ENCODE measurements at regions not wholly inside any gene's neighbourhood (a gene's known extent, or its start where the extent isn't known, plus 50 kb on each side); places are given as distances from the start of the nearest gene placed in this dataset.

DNA sequence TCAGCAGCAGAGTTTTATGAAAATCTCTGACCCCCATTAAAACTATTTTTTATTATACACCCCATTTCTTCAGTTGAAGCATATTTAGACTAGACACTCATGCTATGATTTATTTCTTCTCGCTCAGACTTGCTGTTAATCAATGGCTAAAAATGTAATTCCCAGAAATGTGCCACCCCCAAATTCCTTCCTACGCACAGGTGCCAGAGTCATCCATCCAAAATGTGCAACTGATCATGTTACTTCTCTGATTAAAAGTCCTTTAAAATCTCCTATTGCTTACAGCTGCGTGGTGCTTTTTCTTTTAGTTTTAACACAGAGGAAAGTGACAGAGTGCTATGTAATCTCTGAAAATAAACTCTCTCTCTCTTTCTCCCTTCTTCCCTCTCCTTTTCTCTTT, 954.4 kb downstream of the NCAM2 start:
- no peaks in the 10 kb centered on the region for H3K9me2 ChIP-seq (replicated peaks; ENCODE audit: insufficient read depth, low read length)
- no peak overlapping the region for H3K4me2 ChIP-seq (ENCODE audit: low read depth, low read length, poor library complexity, severe bottlenecking)
- no peaks in the 10 kb centered on the region for H3K79me2 ChIP-seq (ENCODE audit: low read length)
- no peak overlapping the region for H3K4me3 ChIP-seq (ENCODE audit: low read length)
- H3K36me3 ChIP-seq (ENCODE audit: insufficient read depth, low read length): no peaks in the 10 kb centered on the region
- H3K27me3 ChIP-seq (ENCODE audit: low read length): no peaks in the 10 kb centered on the region
- H2AFZ ChIP-seq (ENCODE audit: low read length): no peak overlapping the region
- DNase-seq: no peak
- no peak overlapping the region for H3K9ac ChIP-seq (ENCODE audit: low read length)
- H3K4me1 ChIP-seq (ENCODE audit: low read length): no peaks in the 10 kb centered on the region
- peaks cover 30% of the 10 kb centered on the region for H3K9me3 ChIP-seq (ENCODE audit: low read length)
- no peaks in the 10 kb centered on the region for H4K20me1 ChIP-seq (ENCODE audit: insufficient read depth, low read depth, low read length)
- H3K27ac ChIP-seq (ENCODE audit: low read length): no peak overlapping the region

DNA sequence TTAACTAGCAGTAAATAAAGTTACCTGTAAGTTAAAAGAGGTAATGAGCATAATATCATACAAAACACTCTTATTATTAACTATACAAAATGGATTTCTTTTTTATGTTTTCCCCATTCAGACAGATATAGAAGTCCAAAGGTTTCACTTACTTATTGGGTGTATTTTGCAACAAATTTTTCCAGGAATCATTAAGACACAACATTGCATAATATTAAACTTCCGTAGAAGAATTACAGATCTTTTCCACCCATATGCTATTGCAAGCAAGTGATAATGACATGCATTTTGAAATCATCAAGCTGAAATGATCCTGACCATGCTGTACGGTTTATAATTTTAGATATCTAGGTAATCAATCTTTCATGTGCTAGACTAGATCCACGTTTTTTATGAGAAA, 957.0 kb downstream of the NCAM2 start:
- H3K79me2 ChIP-seq (ENCODE audit: low read length): no peaks in the 10 kb centered on the region
- H3K36me3 ChIP-seq (ENCODE audit: insufficient read depth, low read length): no peaks in the 10 kb centered on the region
- H2AFZ ChIP-seq (ENCODE audit: low read length): no peak overlapping the region
- no peaks in the 10 kb centered on the region for H3K4me1 ChIP-seq (ENCODE audit: low read length)
- DNase-seq: no peak
- H3K9me2 ChIP-seq (replicated peaks; ENCODE audit: insufficient read depth, low read length): no peaks in the 10 kb centered on the region
- no peak overlapping the region for H3K27ac ChIP-seq (ENCODE audit: low read length)
- H3K27me3 ChIP-seq (ENCODE audit: low read length): no peaks in the 10 kb centered on the region
- no peak overlapping the region for H3K4me2 ChIP-seq (ENCODE audit: low read depth, low read length, poor library complexity, severe bottlenecking)
- H3K9me3 ChIP-seq (ENCODE audit: low read length): peaks cover 19% of the 10 kb centered on the region
- no peaks in the 10 kb centered on the region for H4K20me1 ChIP-seq (ENCODE audit: insufficient read depth, low read depth, low read length)
- H3K4me3 ChIP-seq (ENCODE audit: low read length): no peak overlapping the region
- no peak overlapping the region for H3K9ac ChIP-seq (ENCODE audit: low read length)

- Histone ChIP-seq H3K4me1 (ENCODE audit: low read length) (no peaks in the 10 kb centered on the region), H3K9me2 (replicated peaks; ENCODE audit: insufficient read depth, low read length) (no peaks in the 10 kb centered on the region), H3K79me2 (ENCODE audit: low read length) (no peaks in the 10 kb centered on the region), H3K27me3 (ENCODE audit: low read length) (no peaks in the 10 kb centered on the region), H3K27ac (ENCODE audit: low read length) (no peak overlapping the region), H3K4me2 (ENCODE audit: low read depth, low read length, poor library complexity, severe bottlenecking) (no peak overlapping the region), H2AFZ (ENCODE audit: low read length) (no peak overlapping the region), H3K36me3 (ENCODE audit: insufficient read depth, low read length) (no peaks in the 10 kb centered on the region), H3K9ac (ENCODE audit: low read length) (no peak overlapping the region), H4K20me1 (ENCODE audit: insufficient read depth, low read depth, low read length) (no peaks in the 10 kb centered on the region), H3K4me3 (ENCODE audit: low read length) (no peak overlapping the region), H3K9me3 (ENCODE audit: low read length) (peaks cover 23% of the 10 kb centered on the region)
- no peak for DNase-seq
Observed at GRCh38 chr21:21957490-21957889, 959.3 kb downstream of the NCAM2 start.

GRCh38 chr21:21963911-21964310, 965.7 kb downstream of the NCAM2 start:
- H3K4me3 ChIP-seq (ENCODE audit: low read length): no peak overlapping the region
- H2AFZ ChIP-seq (ENCODE audit: low read length): no peak overlapping the region
- no peaks in the 10 kb centered on the region for H3K27me3 ChIP-seq (ENCODE audit: low read length)
- H3K4me2 ChIP-seq (ENCODE audit: low read depth, low read length, poor library complexity, severe bottlenecking): no peak overlapping the region
- peaks cover 43% of the 10 kb centered on the region for H3K9me3 ChIP-seq (ENCODE audit: low read length)
- no peak for DNase-seq
- no peaks in the 10 kb centered on the region for H3K9me2 ChIP-seq (replicated peaks; ENCODE audit: insufficient read depth, low read length)
- H3K9ac ChIP-seq (ENCODE audit: low read length): no peak overlapping the region
- H4K20me1 ChIP-seq (ENCODE audit: insufficient read depth, low read depth, low read length): no peaks in the 10 kb centered on the region
- H3K36me3 ChIP-seq (ENCODE audit: insufficient read depth, low read length): no peaks in the 10 kb centered on the region
- H3K27ac ChIP-seq (ENCODE audit: low read length): no peak overlapping the region
- H3K79me2 ChIP-seq (ENCODE audit: low read length): no peaks in the 10 kb centered on the region
- H3K4me1 ChIP-seq (ENCODE audit: low read length): no peaks in the 10 kb centered on the region

GRCh38 chr21:21968810-21969209, 970.6 kb downstream of the NCAM2 start:
- peaks cover 41% of the 10 kb centered on the region for H3K9me3 ChIP-seq (ENCODE audit: low read length)
- H3K4me2 ChIP-seq (ENCODE audit: low read depth, low read length, poor library complexity, severe bottlenecking): no peak overlapping the region
- no peak overlapping the region for H2AFZ ChIP-seq (ENCODE audit: low read length)
- H3K9me2 ChIP-seq (replicated peaks; ENCODE audit: insufficient read depth, low read length): no peaks in the 10 kb centered on the region
- no peaks in the 10 kb centered on the region for H3K79me2 ChIP-seq (ENCODE audit: low read length)
- H3K36me3 ChIP-seq (ENCODE audit: insufficient read depth, low read length): no peaks in the 10 kb centered on the region
- no peak overlapping the region for H3K4me3 ChIP-seq (ENCODE audit: low read length)
- no peaks in the 10 kb centered on the region for H3K27me3 ChIP-seq (ENCODE audit: low read length)
- H3K9ac ChIP-seq (ENCODE audit: low read length): no peak overlapping the region
- H4K20me1 ChIP-seq (ENCODE audit: insufficient read depth, low read depth, low read length): no peaks in the 10 kb centered on the region
- H3K27ac ChIP-seq (ENCODE audit: low read length): no peak overlapping the region
- no peak for DNase-seq
- no peaks in the 10 kb centered on the region for H3K4me1 ChIP-seq (ENCODE audit: low read length)

DNA sequence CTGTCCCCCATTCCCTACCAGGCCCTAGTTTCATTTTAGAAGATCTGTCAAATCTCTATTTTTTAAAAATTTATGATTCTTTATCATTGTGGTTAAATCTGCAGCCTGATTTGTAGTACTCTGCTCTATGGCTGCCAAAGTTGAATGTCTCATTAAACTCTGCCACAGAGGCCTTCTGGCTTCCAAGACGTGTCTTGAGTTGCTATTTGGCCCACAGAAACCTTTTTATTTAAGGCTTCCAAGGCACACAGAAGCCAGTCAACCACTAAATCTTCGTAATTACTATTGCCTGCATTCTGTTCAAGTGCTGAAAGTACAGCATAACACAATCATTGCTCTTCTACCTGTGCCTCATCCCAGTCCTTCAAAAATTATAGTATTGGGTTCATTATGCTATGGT, 971.0 kb downstream of the NCAM2 start:
- DNase-seq: no peak
- Histone ChIP-seq H3K9me3 (ENCODE audit: low read length) (peaks cover 42% of the 10 kb centered on the region), H3K27me3 (ENCODE audit: low read length) (no peaks in the 10 kb centered on the region), H3K79me2 (ENCODE audit: low read length) (no peaks in the 10 kb centered on the region), H3K4me2 (ENCODE audit: low read depth, low read length, poor library complexity, severe bottlenecking) (no peak overlapping the region), H2AFZ (ENCODE audit: low read length) (no peak overlapping the region), H3K4me1 (ENCODE audit: low read length) (no peaks in the 10 kb centered on the region), H3K9me2 (replicated peaks; ENCODE audit: insufficient read depth, low read length) (no peaks in the 10 kb centered on the region), H3K4me3 (ENCODE audit: low read length) (no peak overlapping the region), H4K20me1 (ENCODE audit: insufficient read depth, low read depth, low read length) (no peaks in the 10 kb centered on the region), H3K9ac (ENCODE audit: low read length) (no peak overlapping the region), H3K27ac (ENCODE audit: low read length) (no peak overlapping the region), H3K36me3 (ENCODE audit: insufficient read depth, low read length) (no peaks in the 10 kb centered on the region)

- H3K79me2 ChIP-seq (ENCODE audit: low read length): no peaks in the 10 kb centered on the region
- H3K27ac ChIP-seq (ENCODE audit: low read length): no peak overlapping the region
- no peak overlapping the region for H3K9ac ChIP-seq (ENCODE audit: low read length)
- H3K27me3 ChIP-seq (ENCODE audit: low read length): no peaks in the 10 kb centered on the region
- H3K36me3 ChIP-seq (ENCODE audit: insufficient read depth, low read length): no peaks in the 10 kb centered on the region
- no peaks in the 10 kb centered on the region for H3K4me1 ChIP-seq (ENCODE audit: low read length)
- H3K9me3 ChIP-seq (ENCODE audit: low read length): peaks cover 33% of the 10 kb centered on the region
- no peak overlapping the region for H3K4me2 ChIP-seq (ENCODE audit: low read depth, low read length, poor library complexity, severe bottlenecking)
- H3K4me3 ChIP-seq (ENCODE audit: low read length): no peak overlapping the region
- H2AFZ ChIP-seq (ENCODE audit: low read length): no peak overlapping the region
- no peaks in the 10 kb centered on the region for H4K20me1 ChIP-seq (ENCODE audit: insufficient read depth, low read depth, low read length)
- no peaks in the 10 kb centered on the region for H3K9me2 ChIP-seq (replicated peaks; ENCODE audit: insufficient read depth, low read length)
- DNase-seq: no peak
Observed at GRCh38 chr21:21971384-21971783, 973.2 kb downstream of the NCAM2 start.

DNA sequence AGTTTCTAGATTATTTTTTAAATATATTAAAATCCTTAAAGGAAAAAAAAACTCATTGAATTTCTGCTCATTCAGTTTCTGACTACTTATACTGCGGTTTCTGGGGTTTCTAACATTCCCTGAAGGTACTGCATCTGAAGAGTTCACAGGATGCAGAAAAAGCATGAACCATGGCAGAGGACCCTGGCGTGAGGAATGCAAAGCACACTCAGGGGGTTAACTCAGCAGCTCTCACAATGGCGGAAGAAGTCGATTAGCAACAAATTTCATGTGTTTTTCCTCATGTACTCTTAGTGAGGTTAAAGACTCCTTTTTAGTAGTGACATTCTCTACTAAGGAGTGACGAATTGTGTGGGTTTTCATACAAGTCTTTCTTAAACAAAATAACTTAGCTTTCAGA, 975.6 kb downstream of the NCAM2 start:
- no peaks in the 10 kb centered on the region for H3K9me2 ChIP-seq (replicated peaks; ENCODE audit: insufficient read depth, low read length)

DNA sequence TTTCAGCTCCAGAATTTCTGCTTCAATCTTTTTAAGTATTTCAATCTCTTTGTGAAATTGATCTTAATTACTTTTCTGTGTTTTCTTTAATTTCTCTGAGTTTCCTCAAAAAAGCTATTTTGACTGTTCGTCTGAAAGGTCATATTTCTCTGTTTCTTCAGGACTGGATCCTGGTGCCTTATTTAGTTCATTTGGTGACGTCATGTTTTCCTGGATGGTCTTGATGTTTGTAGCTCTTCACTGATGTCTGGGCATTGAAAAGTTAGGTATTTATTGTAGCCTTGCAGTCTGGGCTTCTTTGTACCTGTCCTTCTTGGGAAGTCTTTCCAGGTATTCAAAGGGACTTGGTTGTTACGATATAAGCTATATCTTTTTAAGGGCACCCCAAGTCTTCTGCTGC, 998.7 kb downstream of the NCAM2 start:
- Histone ChIP-seq H3K4me3 (ENCODE audit: low read length) (no peak overlapping the region), H3K36me3 (ENCODE audit: insufficient read depth, low read length) (no peaks in the 10 kb centered on the region), H3K79me2 (ENCODE audit: low read length) (no peaks in the 10 kb centered on the region)

More for the DNA sequence above, 975.6 kb downstream of the NCAM2 start:
- Histone ChIP-seq H2AFZ (ENCODE audit: low read length) (no peak overlapping the region), H3K79me2 (ENCODE audit: low read length) (no peaks in the 10 kb centered on the region), H3K9ac (ENCODE audit: low read length) (no peak overlapping the region), H3K4me2 (ENCODE audit: low read depth, low read length, poor library complexity, severe bottlenecking) (no peak overlapping the region), H3K4me3 (ENCODE audit: low read length) (no peak overlapping the region), H4K20me1 (ENCODE audit: insufficient read depth, low read depth, low read length) (no peaks in the 10 kb centered on the region), H3K27me3 (ENCODE audit: low read length) (no peaks in the 10 kb centered on the region), H3K4me1 (ENCODE audit: low read length) (no peaks in the 10 kb centered on the region), H3K27ac (ENCODE audit: low read length) (no peak overlapping the region), H3K9me3 (ENCODE audit: low read length) (peaks cover 39% of the 10 kb centered on the region), H3K36me3 (ENCODE audit: insufficient read depth, low read length) (no peaks in the 10 kb centered on the region)
- no peak for DNase-seq

More for the DNA sequence above, 998.7 kb downstream of the NCAM2 start:
- H3K9me2 ChIP-seq (replicated peaks; ENCODE audit: insufficient read depth, low read length): no peaks in the 10 kb centered on the region
- H3K4me2 ChIP-seq (ENCODE audit: low read depth, low read length, poor library complexity, severe bottlenecking): no peak overlapping the region
- DNase-seq: no peak
- H3K27ac ChIP-seq (ENCODE audit: low read length): no peak overlapping the region
- H2AFZ ChIP-seq (ENCODE audit: low read length): no peak overlapping the region
- H3K9ac ChIP-seq (ENCODE audit: low read length): no peak overlapping the region
- no peaks in the 10 kb centered on the region for H3K27me3 ChIP-seq (ENCODE audit: low read length)
- no peaks in the 10 kb centered on the region for H3K4me1 ChIP-seq (ENCODE audit: low read length)
- H3K9me3 ChIP-seq (ENCODE audit: low read length): peaks cover 24% of the 10 kb centered on the region
- no peaks in the 10 kb centered on the region for H4K20me1 ChIP-seq (ENCODE audit: insufficient read depth, low read depth, low read length)

All from Karpas-422 (cell line).